WTC11 (cell line): ENCODE measurements at regions not wholly inside any gene's neighbourhood (a gene's known extent, or its start where the extent isn't known, plus 50 kb on each side); places are given as distances from the start of the nearest gene placed in this dataset.

Source experiments
- ATAC-seq: fragments of 200-7000 bp; cut with Tn5 transposase; 2 replicates; pipeline ENCODE4 v1.10.0; 2021; ENCODE audit warnings: mild to moderate bottlenecking, moderate library complexity
- CTCF ChIA-PET: fragments of 300-600 bp; sonication (Branson Sonifier 250); formaldehyde crosslinking; loops from one replicate; lab custom pipeline; 2021; ENCODE audit warnings: antibody characterized with exemption; lab: Charles Lee
- POLR2A ChIA-PET: fragments of 350-600 bp; sonication (Branson Sonifier 250); formaldehyde crosslinking; loops from one replicate; lab custom pipeline; 2021; ENCODE audit warnings: antibody characterized with exemption; lab: Charles Lee
- DNase-seq: peaks from one replicate; pipeline ENCODE4 v3.0.0; 2021; ENCODE audit warnings: low spot score
- H3K27ac Mint-ChIP-seq: 2 replicates; pipeline ENCODE4 v1.8.0; 2021; ENCODE audit warnings: mixed read lengths
- H3K27me3 Mint-ChIP-seq: 2 replicates; pipeline ENCODE4 v1.8.0; 2021; ENCODE audit warnings: low read depth, mild to moderate bottlenecking, moderate library complexity, mixed read lengths
- H3K36me3 Mint-ChIP-seq: 2 replicates; pipeline ENCODE4 v1.8.0; 2021; ENCODE audit warnings: mixed read lengths
- H3K4me1 Mint-ChIP-seq: 2 replicates; pipeline ENCODE4 v1.8.0; 2022; ENCODE audit warnings: mixed read lengths
- H3K4me3 Mint-ChIP-seq: 2 replicates; pipeline ENCODE4 v1.8.0; 2021; ENCODE audit warnings: mild to moderate bottlenecking, moderate library complexity, mixed read lengths
- H3K9me3 Mint-ChIP-seq: 2 replicates; pipeline ENCODE4 v1.8.0; 2021; ENCODE audit warnings: mixed read lengths
- GABPB1 ChIP-seq: sonication (generic); formaldehyde crosslinking; IDR thresholded peaks from 2 replicates; pipeline ENCODE4 v1.8.1; 2023; ENCODE audit warnings: mild to moderate bottlenecking, missing genetic modification reagents
- GTF2I ChIP-seq: fragments of 250-450 bp; sonication (Bioruptor Pico); conservative IDR thresholded peaks from 2 replicates; pipeline ENCODE4 v1.4.0; 2021; ENCODE audit warnings: mild to moderate bottlenecking
- IRF2 ChIP-seq: sonication (generic); formaldehyde crosslinking; IDR thresholded peaks from 2 replicates; pipeline ENCODE4 v1.8.0; 2022; ENCODE audit warnings: low read depth, missing genetic modification reagents, borderline replicate concordance
- MXD4 ChIP-seq: fragments of 250-450 bp; sonication (Bioruptor Pico); IDR thresholded peaks from 2 replicates; pipeline ENCODE4 v1.8.0; 2021; ENCODE audit warnings: mild to moderate bottlenecking, moderate library complexity, borderline replicate concordance
- NFYB ChIP-seq: sonication (generic); formaldehyde crosslinking; conservative IDR thresholded peaks from 2 replicates; pipeline ENCODE4 v1.8.0; 2022; ENCODE audit warnings: low read depth, missing genetic modification reagents
- ZBTB21 ChIP-seq: sonication (generic); formaldehyde crosslinking; IDR thresholded peaks from 2 replicates; pipeline ENCODE4 v1.8.1; 2023; ENCODE audit warnings: mild to moderate bottlenecking, missing genetic modification reagents, borderline replicate concordance
- TF ChIP-seq, protein P1 (sequence below): sonication (generic); formaldehyde crosslinking; IDR thresholded peaks from 2 replicates; pipeline ENCODE4 v1.8.0; 2022; ENCODE audit warnings: missing genetic modification reagents
- TF ChIP-seq, protein P2 (sequence below): fragments of 250-450 bp; sonication (Bioruptor Pico); IDR thresholded peaks from 2 replicates; pipeline ENCODE4 v1.9.0; 2021; ENCODE audit warnings: mild to moderate bottlenecking
- TF ChIP-seq, protein P3 (sequence below): fragments of 250-450 bp; sonication (Bioruptor Pico); conservative IDR thresholded peaks from 2 replicates; pipeline ENCODE4 v1.9.0; 2021; ENCODE audit warnings: mild to moderate bottlenecking
- TF ChIP-seq, protein P4 (sequence below): sonication (generic); formaldehyde crosslinking; IDR thresholded peaks from 2 replicates; pipeline ENCODE4 v1.8.0; 2022; ENCODE audit warnings: mild to moderate bottlenecking, missing genetic modification reagents
- TF ChIP-seq, protein P5 (sequence below): fragments of 250-450 bp; sonication (Bioruptor Pico); IDR thresholded peaks from 2 replicates; pipeline ENCODE4 v2.1.2; 2022; ENCODE audit warnings: mild to moderate bottlenecking, moderate library complexity
- TF ChIP-seq, protein P6 (sequence below): fragments of 200-600 bp; IDR thresholded peaks from 2 replicates; pipeline ENCODE4 v1.8.0; 2022; ENCODE audit warnings: antibody characterized with exemption

DNA sequence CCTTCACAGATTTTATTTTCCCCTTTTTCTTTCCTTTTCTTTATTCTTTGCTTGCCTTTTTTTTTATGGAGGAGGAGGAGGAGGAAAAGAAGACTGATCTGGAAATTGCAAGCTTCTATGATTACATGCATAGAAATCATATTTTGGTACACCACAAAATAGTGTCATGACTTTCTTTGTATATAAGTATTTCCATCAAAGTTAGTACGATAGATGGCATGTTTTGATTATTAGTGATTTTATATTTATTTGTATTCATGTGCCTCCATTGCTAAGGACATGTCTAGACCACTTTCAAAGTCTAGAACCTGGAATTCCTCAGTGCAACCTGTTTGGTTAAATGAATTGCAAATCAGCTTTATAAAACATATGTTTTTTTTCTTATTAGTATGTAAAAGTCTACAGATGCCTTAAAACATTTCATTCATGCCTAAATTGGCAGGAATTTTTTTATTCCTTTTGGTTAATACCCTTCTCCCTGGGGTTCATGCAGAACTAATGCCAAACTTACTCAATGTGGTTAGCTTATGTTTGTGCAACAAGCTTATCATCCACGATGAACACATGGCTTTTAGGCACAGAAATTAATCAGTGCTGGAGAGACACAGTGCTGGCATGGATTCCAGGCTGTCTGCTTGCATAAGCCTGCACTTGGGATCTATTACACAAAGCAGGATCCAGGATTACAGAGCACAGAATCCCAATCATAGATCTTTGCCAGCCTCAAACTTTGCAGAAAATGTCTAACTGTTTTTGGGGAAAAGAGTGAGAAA is 213.1 kb downstream of the CHRM2 start:
- no peaks in the 10 kb centered on the region for H3K4me1 Mint-ChIP-seq
- H3K9me3 Mint-ChIP-seq, result no peaks in the 10 kb centered on the region
- CTCF ChIA-PET, result no interaction called here
- H3K27ac Mint-ChIP-seq, result no peak overlapping the region
- DNase-seq, result no peak
- TF ChIP-seq NFYB (CRISPR knock-in tag), result no peak
- TF ChIP-seq, protein P1, sequence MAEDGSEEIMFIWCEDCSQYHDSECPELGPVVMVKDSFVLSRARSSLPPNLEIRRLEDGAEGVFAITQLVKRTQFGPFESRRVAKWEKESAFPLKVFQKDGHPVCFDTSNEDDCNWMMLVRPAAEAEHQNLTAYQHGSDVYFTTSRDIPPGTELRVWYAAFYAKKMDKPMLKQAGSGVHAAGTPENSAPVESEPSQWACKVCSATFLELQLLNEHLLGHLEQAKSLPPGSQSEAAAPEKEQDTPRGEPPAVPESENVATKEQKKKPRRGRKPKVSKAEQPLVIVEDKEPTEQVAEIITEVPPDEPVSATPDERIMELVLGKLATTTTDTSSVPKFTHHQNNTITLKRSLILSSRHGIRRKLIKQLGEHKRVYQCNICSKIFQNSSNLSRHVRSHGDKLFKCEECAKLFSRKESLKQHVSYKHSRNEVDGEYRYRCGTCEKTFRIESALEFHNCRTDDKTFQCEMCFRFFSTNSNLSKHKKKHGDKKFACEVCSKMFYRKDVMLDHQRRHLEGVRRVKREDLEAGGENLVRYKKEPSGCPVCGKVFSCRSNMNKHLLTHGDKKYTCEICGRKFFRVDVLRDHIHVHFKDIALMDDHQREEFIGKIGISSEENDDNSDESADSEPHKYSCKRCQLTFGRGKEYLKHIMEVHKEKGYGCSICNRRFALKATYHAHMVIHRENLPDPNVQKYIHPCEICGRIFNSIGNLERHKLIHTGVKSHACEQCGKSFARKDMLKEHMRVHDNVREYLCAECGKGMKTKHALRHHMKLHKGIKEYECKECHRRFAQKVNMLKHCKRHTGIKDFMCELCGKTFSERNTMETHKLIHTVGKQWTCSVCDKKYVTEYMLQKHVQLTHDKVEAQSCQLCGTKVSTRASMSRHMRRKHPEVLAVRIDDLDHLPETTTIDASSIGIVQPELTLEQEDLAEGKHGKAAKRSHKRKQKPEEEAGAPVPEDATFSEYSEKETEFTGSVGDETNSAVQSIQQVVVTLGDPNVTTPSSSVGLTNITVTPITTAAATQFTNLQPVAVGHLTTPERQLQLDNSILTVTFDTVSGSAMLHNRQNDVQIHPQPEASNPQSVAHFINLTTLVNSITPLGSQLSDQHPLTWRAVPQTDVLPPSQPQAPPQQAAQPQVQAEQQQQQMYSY (CRISPR knock-in tag), result no peak
- TF ChIP-seq IRF2, result no peak
- no peak for TF ChIP-seq GTF2I (CRISPR knock-in tag)
- TF ChIP-seq, protein P2, sequence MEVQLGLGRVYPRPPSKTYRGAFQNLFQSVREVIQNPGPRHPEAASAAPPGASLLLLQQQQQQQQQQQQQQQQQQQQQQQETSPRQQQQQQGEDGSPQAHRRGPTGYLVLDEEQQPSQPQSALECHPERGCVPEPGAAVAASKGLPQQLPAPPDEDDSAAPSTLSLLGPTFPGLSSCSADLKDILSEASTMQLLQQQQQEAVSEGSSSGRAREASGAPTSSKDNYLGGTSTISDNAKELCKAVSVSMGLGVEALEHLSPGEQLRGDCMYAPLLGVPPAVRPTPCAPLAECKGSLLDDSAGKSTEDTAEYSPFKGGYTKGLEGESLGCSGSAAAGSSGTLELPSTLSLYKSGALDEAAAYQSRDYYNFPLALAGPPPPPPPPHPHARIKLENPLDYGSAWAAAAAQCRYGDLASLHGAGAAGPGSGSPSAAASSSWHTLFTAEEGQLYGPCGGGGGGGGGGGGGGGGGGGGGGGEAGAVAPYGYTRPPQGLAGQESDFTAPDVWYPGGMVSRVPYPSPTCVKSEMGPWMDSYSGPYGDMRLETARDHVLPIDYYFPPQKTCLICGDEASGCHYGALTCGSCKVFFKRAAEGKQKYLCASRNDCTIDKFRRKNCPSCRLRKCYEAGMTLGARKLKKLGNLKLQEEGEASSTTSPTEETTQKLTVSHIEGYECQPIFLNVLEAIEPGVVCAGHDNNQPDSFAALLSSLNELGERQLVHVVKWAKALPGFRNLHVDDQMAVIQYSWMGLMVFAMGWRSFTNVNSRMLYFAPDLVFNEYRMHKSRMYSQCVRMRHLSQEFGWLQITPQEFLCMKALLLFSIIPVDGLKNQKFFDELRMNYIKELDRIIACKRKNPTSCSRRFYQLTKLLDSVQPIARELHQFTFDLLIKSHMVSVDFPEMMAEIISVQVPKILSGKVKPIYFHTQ (CRISPR knock-in tag), result no peak
- TF ChIP-seq GABPB1 (CRISPR knock-in tag), result no peak
- no peak for TF ChIP-seq ZBTB21
- TF ChIP-seq, protein P3, sequence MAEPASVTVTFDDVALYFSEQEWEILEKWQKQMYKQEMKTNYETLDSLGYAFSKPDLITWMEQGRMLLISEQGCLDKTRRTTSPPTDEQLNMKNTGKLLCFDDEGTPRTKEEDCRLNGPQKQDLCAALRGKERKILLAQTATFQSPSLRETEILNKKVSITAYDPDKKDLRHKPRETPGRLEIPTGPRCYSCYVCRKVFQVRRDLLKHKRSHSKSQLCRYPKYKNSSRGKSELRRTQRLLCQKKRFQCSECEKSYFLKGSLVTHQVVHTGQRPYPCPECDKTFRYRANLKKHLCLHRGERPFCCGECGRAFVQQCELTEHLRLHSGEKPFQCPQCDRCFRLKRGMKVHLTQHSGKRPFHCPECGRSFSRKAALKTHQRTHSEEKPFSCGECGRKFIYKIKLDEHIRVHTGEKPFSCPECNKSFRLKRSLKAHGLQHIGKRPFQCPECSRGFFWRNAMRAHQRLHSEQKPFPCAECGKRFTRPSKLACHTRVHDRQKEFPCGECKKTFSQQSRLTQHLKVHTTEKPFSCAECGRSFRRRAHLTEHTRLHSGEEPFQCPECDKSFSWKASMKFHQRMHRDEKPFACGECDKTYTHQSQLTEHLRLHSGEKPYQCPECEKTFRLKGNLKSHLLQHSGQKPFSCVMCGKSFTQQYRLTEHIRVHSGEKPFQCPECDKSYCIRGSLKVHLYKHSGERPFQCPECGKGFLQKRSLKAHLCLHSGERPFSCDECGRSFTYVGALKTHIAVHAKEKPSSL (CRISPR knock-in tag), result no peak
- TF ChIP-seq, protein P4, sequence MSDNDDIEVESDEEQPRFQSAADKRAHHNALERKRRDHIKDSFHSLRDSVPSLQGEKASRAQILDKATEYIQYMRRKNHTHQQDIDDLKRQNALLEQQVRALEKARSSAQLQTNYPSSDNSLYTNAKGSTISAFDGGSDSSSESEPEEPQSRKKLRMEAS (CRISPR knock-in tag), result no peak
- TF ChIP-seq, protein P5, sequence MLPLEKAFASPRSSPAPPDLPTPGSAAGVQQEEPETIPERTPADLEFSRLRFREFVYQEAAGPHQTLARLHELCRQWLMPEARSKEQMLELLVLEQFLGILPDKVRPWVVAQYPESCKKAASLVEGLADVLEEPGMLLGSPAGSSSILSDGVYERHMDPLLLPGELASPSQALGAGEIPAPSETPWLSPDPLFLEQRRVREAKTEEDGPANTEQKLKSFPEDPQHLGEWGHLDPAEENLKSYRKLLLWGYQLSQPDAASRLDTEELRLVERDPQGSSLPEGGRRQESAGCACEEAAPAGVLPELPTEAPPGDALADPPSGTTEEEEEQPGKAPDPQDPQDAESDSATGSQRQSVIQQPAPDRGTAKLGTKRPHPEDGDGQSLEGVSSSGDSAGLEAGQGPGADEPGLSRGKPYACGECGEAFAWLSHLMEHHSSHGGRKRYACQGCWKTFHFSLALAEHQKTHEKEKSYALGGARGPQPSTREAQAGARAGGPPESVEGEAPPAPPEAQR (CRISPR knock-in tag), result no peak
- TF ChIP-seq MXD4 (CRISPR knock-in tag), result no peak
- TF ChIP-seq, protein P6, sequence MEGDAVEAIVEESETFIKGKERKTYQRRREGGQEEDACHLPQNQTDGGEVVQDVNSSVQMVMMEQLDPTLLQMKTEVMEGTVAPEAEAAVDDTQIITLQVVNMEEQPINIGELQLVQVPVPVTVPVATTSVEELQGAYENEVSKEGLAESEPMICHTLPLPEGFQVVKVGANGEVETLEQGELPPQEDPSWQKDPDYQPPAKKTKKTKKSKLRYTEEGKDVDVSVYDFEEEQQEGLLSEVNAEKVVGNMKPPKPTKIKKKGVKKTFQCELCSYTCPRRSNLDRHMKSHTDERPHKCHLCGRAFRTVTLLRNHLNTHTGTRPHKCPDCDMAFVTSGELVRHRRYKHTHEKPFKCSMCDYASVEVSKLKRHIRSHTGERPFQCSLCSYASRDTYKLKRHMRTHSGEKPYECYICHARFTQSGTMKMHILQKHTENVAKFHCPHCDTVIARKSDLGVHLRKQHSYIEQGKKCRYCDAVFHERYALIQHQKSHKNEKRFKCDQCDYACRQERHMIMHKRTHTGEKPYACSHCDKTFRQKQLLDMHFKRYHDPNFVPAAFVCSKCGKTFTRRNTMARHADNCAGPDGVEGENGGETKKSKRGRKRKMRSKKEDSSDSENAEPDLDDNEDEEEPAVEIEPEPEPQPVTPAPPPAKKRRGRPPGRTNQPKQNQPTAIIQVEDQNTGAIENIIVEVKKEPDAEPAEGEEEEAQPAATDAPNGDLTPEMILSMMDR, result no peak
- no peaks in the 10 kb centered on the region for H3K27me3 Mint-ChIP-seq
- no peak overlapping the region for H3K4me3 Mint-ChIP-seq
- POLR2A ChIA-PET, result no interaction called here
- no peaks in the 10 kb centered on the region for H3K36me3 Mint-ChIP-seq
- ATAC-seq, result no peak
